ENCODE measurements at regions not wholly inside any gene's neighbourhood (a gene's known extent, or its start where the extent isn't known, plus 50 kb on each side); places are given as distances from the start of the nearest gene placed in this dataset.

DNA sequence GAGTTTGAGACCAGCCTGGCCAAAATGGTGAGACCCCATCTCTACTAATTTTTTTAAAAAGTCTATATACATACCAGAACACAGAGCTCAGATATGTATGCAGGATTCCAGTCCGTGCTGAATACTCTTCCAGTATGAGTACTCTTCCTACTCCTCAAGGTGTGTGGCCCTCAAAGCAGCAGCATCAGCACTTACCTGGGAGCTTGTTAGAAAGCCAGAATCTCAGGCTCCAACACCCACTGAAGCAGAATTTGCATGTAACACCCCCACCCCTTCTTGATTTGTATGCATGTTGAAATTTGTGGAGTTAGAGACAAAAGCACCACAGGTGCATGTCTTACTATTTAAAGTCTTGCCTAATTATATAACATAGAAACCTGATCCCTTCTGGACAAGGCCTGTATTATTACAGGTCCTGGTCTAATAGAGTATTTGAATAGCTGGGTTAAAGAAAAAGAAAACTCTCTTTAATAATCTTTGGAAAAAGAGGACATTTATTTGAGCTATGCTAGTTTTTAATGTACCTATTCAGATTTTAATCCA is 50.3 kb upstream of the NFE2L2 start:
- DNase-seq (ENCODE audit: low spot score) (no peak), ATAC-seq (ENCODE audit: low FRiP score) (no peak)
- TF ChIP-seq, protein P1, sequence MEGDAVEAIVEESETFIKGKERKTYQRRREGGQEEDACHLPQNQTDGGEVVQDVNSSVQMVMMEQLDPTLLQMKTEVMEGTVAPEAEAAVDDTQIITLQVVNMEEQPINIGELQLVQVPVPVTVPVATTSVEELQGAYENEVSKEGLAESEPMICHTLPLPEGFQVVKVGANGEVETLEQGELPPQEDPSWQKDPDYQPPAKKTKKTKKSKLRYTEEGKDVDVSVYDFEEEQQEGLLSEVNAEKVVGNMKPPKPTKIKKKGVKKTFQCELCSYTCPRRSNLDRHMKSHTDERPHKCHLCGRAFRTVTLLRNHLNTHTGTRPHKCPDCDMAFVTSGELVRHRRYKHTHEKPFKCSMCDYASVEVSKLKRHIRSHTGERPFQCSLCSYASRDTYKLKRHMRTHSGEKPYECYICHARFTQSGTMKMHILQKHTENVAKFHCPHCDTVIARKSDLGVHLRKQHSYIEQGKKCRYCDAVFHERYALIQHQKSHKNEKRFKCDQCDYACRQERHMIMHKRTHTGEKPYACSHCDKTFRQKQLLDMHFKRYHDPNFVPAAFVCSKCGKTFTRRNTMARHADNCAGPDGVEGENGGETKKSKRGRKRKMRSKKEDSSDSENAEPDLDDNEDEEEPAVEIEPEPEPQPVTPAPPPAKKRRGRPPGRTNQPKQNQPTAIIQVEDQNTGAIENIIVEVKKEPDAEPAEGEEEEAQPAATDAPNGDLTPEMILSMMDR (IDR thresholded peaks at IDR 0.05) = no peak

DNA sequence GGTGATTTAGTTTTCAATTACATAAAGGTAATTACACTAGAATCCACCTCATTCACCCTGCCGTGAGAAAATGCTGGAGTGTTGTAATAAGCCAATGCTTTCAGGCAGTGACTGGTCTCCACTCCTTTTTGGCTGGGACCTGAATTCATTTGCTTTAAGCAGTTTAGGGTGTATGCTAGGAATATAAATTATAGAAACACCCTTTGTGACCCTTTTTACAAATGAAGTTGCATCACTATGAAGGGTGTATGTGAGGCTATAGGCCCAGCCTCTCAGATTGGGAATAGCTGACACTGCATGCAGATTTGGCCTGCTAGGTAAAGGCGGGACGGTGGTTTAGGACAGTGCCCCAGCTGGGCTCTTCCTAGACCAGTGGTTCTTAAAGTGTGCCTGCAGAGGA is 50.8 kb upstream of the NFE2L2 start:
- TF ChIP-seq, protein P1 (IDR thresholded peaks at IDR 0.05) = no peak
- no peak for DNase-seq (ENCODE audit: low spot score)
- ATAC-seq (ENCODE audit: low FRiP score) = peak; percentile 72

DNA sequence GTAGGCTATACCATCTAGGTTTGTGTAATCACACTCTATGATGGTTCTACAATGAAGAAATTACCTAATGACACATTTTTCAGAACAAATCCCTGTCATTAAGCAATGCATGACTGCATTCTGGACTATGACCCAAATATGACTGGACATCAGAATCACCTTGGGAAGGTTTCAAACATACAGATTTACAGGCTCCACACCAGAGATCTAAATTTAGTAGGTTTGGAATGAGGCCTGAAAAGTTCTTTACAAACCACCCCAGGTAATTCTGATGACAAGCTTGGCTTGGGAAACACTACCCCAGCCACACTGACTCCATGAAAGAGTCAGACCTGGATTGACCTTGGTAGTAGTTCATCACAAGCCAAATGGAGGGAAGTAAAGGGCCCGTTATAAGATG is 52.2 kb upstream of the NFE2L2 start:
- TF ChIP-seq, protein P1 (IDR thresholded peaks at IDR 0.05) = no peak
- ATAC-seq (ENCODE audit: low FRiP score) = no peak
- no peak for DNase-seq (ENCODE audit: low spot score)

DNA sequence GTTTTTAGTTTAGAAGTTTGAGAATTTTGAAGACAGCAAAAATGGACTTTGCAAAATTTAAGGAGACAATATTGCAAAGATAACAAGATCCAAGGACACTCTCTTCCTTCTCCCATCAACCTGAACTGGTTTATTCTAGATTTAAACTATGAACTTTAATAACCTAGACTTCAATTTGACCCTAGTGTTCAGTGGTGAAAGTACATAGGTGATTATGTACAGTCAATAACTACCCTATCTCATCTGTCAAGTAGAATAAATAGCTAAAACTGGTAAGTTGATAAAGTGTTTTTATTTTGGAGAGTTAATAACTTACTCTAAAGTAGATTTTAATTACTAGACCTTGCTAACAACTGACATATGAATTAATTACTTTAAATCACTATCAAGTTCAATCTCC is 52.9 kb upstream of the NFE2L2 start:
- DNase-seq (ENCODE audit: low spot score) (no peak), ATAC-seq (ENCODE audit: low FRiP score) (no peak)
- TF ChIP-seq, protein P1 (IDR thresholded peaks at IDR 0.05) = no peak

DNA sequence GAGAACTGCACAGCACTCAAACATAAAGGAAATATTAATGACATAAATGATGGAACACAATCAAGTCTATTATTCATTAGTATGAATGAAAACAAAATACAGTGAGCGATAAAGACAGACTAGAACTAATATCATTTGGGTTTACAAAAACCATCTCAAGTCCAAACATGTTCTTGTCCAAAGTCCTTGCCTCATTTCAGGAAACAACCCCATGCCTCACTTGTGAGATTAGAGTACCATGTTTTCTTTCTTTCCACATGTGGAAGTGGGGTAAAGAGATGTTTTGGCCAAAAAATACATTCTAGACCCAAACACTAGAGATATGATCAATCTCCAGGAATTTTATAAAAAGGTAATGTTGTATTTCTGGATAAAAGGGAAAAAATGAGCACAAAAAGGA is 53.3 kb upstream of the NFE2L2 start:
- DNase-seq (ENCODE audit: low spot score) = no peak
- TF ChIP-seq, protein P1 (IDR thresholded peaks at IDR 0.05) = no peak
- no peak for ATAC-seq (ENCODE audit: low FRiP score)

DNA sequence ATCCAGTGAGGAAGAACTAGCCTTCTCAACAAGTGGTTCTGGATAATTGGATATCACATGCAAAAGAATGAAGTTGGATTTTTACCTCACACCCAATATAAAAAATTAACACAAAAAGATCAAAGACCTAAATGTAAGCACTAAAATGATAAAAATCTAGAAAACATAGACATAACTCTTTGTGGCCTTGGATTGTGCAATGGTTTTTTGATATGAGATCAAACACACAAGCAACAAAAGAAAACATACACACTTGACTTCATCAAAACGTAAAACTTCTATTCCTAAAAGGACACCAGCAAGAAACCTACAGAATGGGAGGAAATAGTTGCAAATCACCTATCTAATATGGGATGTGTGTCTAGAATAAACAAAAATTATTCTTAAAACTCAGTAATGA is 54.1 kb upstream of the NFE2L2 start:
- TF ChIP-seq, protein P1 (IDR thresholded peaks at IDR 0.05) = no peak
- no peak for DNase-seq (ENCODE audit: low spot score)
- ATAC-seq (ENCODE audit: low FRiP score) = no peak

DNA sequence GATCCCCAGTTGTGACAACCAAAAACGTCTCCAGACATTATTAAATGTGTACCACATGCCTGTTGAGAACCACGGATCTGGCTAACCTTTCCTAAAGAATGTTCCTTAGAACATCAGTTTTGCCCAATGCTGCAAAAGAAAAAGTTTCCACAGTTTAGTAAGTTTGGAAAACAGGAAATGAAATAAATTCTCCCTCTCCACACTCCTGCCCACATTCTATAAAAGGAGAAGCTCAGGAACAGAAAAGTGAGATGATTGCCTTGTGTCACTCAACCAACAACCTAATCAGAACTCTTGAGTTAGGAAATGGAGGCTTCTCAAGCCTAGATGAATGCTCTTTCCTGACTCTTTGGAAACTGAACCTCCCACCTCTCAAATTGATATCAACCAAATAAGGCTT is 56.1 kb upstream of the NFE2L2 start:
- TF ChIP-seq, protein P1 (IDR thresholded peaks at IDR 0.05) = no peak
- ATAC-seq (ENCODE audit: low FRiP score) = no peak
- DNase-seq (ENCODE audit: low spot score) = no peak

Data from omental fat pad (tissue), 3 donors.